Dendritic cell treated with granulocyte-macrophage colony-stimulating factor and Interleukin-4, amounts not matched to agents 40 ng/mL and 50 ng/mL, for 4 days (primary cell): ENCODE measurements at regions not wholly inside any gene's neighbourhood (a gene's known extent, or its start where the extent isn't known, plus 50 kb on each side); places are given as distances from the start of the nearest gene placed in this dataset.

ENCODE experiments used
- H3K27ac Mint-ChIP-seq: one replicate; pipeline ENCODE4 v1.8.0; 2022; ENCODE audit warnings: mild to moderate bottlenecking, mixed read lengths
- H3K27me3 Mint-ChIP-seq: one replicate; pipeline ENCODE4 v1.8.0; 2022; ENCODE audit warnings: mild to moderate bottlenecking, mixed read lengths
- H3K36me3 Mint-ChIP-seq: one replicate; pipeline ENCODE4 v1.8.0; 2022; ENCODE audit warnings: low read depth, mixed read lengths
- H3K4me1 Mint-ChIP-seq: one replicate; pipeline ENCODE4 v1.8.0; 2022; ENCODE audit warnings: low read depth, mixed read lengths
- H3K4me3 Mint-ChIP-seq: one replicate; pipeline ENCODE4 v1.8.0; 2022; ENCODE audit warnings: mild to moderate bottlenecking, moderate library complexity, mixed read lengths
- H3K9me3 Mint-ChIP-seq: one replicate; pipeline ENCODE4 v1.8.0; 2022; ENCODE audit warnings: mixed read lengths
- intact Hi-C: fragments of 100-400 bp; cut with micrococcal nuclease; formaldehyde crosslinking; loops from one replicate; pipeline ENCODE4 v1.15.0; 2022

DNA sequence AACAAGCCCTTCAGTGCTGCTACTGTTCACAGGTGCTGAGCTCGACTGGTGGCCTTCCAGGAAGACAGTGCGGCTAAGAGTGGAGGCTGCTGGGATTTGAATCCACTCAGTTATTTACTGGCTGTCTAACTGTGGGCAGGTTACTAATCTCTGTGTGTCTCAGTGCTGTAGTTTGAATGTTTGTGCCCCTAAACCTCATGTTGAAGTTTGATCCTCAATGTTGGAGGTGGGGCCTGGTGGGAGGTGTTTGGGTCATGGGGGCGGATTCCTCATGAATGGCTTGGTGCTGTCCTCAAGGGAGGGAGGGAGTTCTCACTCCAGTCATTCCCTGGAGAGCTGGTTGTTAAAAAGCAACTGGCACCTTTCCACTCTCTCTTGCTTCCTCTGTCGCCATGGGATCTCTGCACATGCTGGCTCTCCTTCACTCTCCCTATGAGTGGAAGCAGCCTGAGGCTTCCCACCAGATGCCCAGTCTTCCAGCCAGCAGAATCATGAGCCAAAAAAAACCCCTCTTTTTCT lies 334.8 kb downstream of the RPS6KC1 start:
- no peaks in the 10 kb centered on the region for H3K9me3 Mint-ChIP-seq
- no peaks in the 10 kb centered on the region for H3K4me1 Mint-ChIP-seq
- H3K27ac Mint-ChIP-seq = no peak overlapping the region
- H3K27me3 Mint-ChIP-seq = no peaks in the 10 kb centered on the region
- intact Hi-C loops = no loop called here
- no peaks in the 10 kb centered on the region for H3K36me3 Mint-ChIP-seq
- no peak overlapping the region for H3K4me3 Mint-ChIP-seq

- Mint-ChIP-seq H3K4me1 (no peaks in the 10 kb centered on the region), H3K36me3 (no peaks in the 10 kb centered on the region), H3K27ac (no peak overlapping the region), H3K27me3 (no peaks in the 10 kb centered on the region), H3K4me3 (no peak overlapping the region), H3K9me3 (no peaks in the 10 kb centered on the region)
- intact Hi-C loops = no loop called here
Measured at GRCh38 chr1:213387380-213388015, 336.5 kb downstream of the RPS6KC1 start.

GRCh38 chr1:213388199-213388598 lies 337.2 kb downstream of the RPS6KC1 start:
- H3K27me3 Mint-ChIP-seq = no peaks in the 10 kb centered on the region
- intact Hi-C loops = no loop called here
- H3K27ac Mint-ChIP-seq = no peak overlapping the region
- H3K4me3 Mint-ChIP-seq = no peak overlapping the region
- H3K9me3 Mint-ChIP-seq = no peaks in the 10 kb centered on the region
- no peaks in the 10 kb centered on the region for H3K36me3 Mint-ChIP-seq
- H3K4me1 Mint-ChIP-seq = no peaks in the 10 kb centered on the region

GRCh38 chr1:213389061-213389581 lies 338.1 kb downstream of the RPS6KC1 start:
- Mint-ChIP-seq H3K27me3 (no peaks in the 10 kb centered on the region), H3K9me3 (no peaks in the 10 kb centered on the region), H3K27ac (no peak overlapping the region), H3K4me3 (no peak overlapping the region), H3K36me3 (no peaks in the 10 kb centered on the region), H3K4me1 (no peaks in the 10 kb centered on the region)
- intact Hi-C loops = no loop called here

- no peaks in the 10 kb centered on the region for H3K4me1 Mint-ChIP-seq
- no peaks in the 10 kb centered on the region for H3K9me3 Mint-ChIP-seq
- H3K27me3 Mint-ChIP-seq = no peaks in the 10 kb centered on the region
- no peaks in the 10 kb centered on the region for H3K36me3 Mint-ChIP-seq
- no peak overlapping the region for H3K4me3 Mint-ChIP-seq
- H3K27ac Mint-ChIP-seq = no peak overlapping the region
- intact Hi-C loops = no loop called here
Measured at GRCh38 chr1:213391445-213391844, 340.4 kb downstream of the RPS6KC1 start.

DNA sequence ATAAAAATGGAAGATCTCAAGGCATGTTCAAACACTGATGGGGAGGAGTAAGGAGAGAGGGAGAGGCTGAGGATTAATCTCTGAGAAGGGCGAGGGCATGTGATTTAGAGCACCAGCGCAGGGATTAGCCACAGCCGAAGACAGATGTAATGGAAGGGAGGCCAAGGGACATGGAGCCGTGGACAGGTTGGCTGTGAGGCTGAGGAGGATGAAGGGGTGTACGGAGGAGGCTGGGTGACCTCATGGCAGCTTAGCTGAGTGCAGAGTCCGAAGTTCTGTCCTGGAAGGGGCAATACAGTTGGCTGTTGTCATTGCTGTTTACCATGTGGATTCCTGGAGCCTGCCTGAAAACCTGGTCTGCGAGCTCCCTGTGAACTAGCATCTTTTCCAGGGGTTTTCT lies 342.8 kb downstream of the RPS6KC1 start:
- no peaks in the 10 kb centered on the region for H3K36me3 Mint-ChIP-seq
- intact Hi-C loops = no loop called here
- H3K27me3 Mint-ChIP-seq = no peaks in the 10 kb centered on the region
- H3K4me3 Mint-ChIP-seq = no peak overlapping the region
- H3K4me1 Mint-ChIP-seq = no peaks in the 10 kb centered on the region
- H3K9me3 Mint-ChIP-seq = peaks cover 7% of the 10 kb centered on the region
- no peak overlapping the region for H3K27ac Mint-ChIP-seq

DNA sequence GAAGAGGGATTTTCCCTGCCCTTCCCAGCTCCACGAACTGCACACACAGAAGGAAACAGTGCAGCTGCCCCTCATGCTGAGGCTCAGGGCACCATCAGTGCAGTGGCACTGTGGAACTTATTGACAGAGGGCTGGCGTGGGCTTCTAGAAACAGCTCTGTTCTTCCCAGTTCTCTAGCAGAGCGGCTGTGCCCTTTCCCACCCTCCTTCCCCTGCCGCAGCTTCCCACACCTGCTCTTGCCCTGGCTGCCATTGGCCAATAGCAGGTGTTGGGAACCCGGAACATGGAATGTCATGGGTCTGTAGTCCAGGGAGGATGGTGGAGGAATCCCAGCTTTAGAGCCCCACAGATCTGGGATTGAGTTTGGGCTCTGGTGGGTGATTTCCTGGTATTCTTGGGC lies 343.8 kb downstream of the RPS6KC1 start:
- intact Hi-C loops = no loop called here
- H3K36me3 Mint-ChIP-seq = no peaks in the 10 kb centered on the region
- H3K4me3 Mint-ChIP-seq = no peak overlapping the region
- no peak overlapping the region for H3K27ac Mint-ChIP-seq
- H3K4me1 Mint-ChIP-seq = no peaks in the 10 kb centered on the region
- H3K9me3 Mint-ChIP-seq = peaks cover 9% of the 10 kb centered on the region
- H3K27me3 Mint-ChIP-seq = no peaks in the 10 kb centered on the region

DNA sequence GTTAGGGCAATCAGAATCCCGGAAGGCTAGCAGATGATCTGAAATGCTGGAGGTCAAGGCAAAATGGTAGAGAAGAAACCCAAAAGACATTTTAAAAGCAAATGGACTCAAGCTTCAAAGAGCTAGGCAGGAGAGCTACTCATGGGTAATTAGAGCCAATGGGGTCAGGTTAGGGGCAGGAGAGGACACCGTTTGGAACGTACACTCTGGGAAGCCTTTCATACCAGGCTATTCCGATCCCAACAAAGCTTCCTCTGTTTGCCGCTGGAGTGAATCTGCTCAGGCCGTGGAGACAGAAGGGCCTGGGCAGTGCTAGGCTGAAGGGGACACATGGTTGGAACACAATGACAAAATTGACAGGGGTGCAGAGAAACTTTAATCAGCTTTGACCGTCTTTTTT lies 346.6 kb downstream of the RPS6KC1 start:
- intact Hi-C loops = no loop called here

DNA sequence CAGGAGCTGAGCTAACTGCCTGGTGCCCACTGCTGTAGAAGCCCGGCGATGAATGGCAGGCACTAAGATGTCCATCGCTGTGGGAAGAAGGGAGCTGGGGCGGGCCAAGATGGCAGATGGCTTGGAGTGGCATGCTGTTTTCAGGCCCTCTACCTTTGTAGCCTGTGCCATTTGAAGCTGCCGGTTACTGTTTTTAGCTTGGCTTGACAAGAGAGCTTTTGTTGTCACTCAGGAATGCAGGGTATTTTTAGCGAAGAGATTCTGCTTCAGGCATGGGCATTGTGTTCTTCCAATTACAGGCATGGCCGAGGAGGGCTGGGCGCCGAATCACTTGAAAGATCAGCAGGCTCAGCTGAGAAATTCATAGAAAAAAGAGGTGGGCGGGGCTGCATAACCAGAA lies 348.7 kb downstream of the RPS6KC1 start:
- Mint-ChIP-seq H3K27ac (no peak overlapping the region), H3K36me3 (no peaks in the 10 kb centered on the region), H3K4me1 (no peaks in the 10 kb centered on the region), H3K4me3 (no peak overlapping the region), H3K9me3 (peaks cover 9% of the 10 kb centered on the region), H3K27me3 (no peaks in the 10 kb centered on the region)
- intact Hi-C loops = no loop called here

More for the DNA sequence above, 346.6 kb downstream of the RPS6KC1 start:
- Mint-ChIP-seq H3K9me3 (peaks cover 9% of the 10 kb centered on the region), H3K4me1 (no peaks in the 10 kb centered on the region), H3K27ac (no peak overlapping the region), H3K4me3 (no peak overlapping the region), H3K27me3 (no peaks in the 10 kb centered on the region), H3K36me3 (no peaks in the 10 kb centered on the region)

GRCh38 chr1:213409208-213409631 lies 358.2 kb downstream of the RPS6KC1 start:
- Mint-ChIP-seq H3K27ac (no peak overlapping the region), H3K27me3 (no peaks in the 10 kb centered on the region), H3K4me3 (no peak overlapping the region), H3K4me1 (no peaks in the 10 kb centered on the region), H3K9me3 (peaks cover 7% of the 10 kb centered on the region), H3K36me3 (no peaks in the 10 kb centered on the region)
- intact Hi-C loops = no loop called here

- Mint-ChIP-seq H3K4me1 (no peaks in the 10 kb centered on the region), H3K36me3 (no peaks in the 10 kb centered on the region), H3K27ac (no peak overlapping the region), H3K9me3 (peaks cover 7% of the 10 kb centered on the region), H3K4me3 (no peak overlapping the region), H3K27me3 (no peaks in the 10 kb centered on the region)
- intact Hi-C loops = no loop called here
Measured at GRCh38 chr1:213409971-213410370, 358.9 kb downstream of the RPS6KC1 start.

DNA sequence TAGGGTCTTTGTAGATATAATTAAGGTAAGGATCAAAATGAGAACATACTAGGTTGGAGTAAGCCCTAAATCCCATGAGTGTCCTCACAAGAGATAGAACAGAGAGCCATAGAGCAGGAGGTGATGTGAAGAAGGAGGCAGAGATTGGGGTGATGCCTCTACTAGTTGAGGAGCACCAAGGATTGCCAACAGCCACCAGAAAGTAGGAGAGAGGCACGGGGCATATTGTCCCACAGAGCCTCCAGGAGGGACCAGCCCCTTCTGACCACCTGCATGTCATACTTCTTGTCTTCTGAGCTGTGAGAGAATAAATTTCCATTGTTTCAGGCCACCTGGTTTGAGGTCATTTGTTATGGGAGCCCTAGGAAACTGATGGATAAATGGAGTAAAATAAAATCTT lies 363.3 kb downstream of the RPS6KC1 start:
- H3K27me3 Mint-ChIP-seq = no peaks in the 10 kb centered on the region
- peaks cover 7% of the 10 kb centered on the region for H3K9me3 Mint-ChIP-seq
- H3K36me3 Mint-ChIP-seq = no peaks in the 10 kb centered on the region
- no peak overlapping the region for H3K4me3 Mint-ChIP-seq
- H3K27ac Mint-ChIP-seq = no peak overlapping the region
- H3K4me1 Mint-ChIP-seq = no peaks in the 10 kb centered on the region
- intact Hi-C loops = no loop called here

DNA sequence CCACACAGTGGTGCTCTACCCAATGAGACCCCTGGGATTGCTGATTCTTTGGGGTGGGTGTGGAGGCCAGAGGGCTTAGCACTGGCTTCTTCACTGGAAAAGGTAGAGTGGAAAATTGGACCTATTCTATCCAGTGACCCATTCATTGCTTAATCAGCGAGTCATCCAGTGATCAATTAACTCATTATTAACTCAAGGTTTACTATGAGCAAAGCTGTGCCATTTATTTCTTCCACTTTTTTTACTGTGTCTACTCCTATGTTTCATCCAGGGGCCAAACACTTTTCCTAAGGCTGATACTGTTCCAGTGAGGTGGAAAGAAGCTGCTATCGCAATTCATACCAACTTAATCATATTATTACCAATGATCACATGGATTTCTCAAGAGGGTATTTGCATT lies 363.9 kb downstream of the RPS6KC1 start:
- no peak overlapping the region for H3K4me3 Mint-ChIP-seq

DNA sequence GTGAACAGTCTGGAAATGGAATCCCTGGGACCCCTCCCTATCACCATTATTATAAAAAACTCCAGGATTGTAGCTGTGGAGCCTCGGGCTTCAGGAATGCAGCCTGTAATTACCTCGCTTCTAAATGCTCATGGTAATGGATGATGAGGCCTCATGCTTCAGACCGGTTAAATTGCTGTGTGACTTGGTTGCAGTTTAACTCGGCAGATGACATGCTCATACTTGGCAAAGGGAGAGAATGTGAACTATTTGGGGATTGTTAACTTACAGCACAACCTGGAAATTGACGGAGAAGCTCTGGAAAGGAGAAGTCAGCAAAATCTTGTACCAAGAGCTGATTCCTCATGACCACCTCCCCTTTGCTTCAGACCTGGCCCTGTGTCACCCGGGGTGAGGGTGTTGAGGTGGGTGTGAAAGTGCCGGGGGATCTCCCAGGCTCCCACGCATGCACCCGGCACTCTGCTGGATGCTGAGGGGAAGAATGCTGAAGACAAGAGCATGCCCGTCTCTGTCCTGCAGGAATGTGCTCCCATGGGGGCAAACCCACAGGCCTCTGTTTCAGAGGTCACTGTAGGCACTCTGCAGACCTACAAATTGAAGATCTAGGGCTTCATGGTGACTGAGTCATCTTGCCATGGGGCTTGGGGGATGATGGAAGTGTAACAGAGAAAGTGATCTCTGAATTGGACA lies 364.8 kb downstream of the RPS6KC1 start:
- Mint-ChIP-seq H3K4me3 (no peak overlapping the region), H3K27ac (no peak overlapping the region), H3K9me3 (peaks cover 2% of the 10 kb centered on the region), H3K4me1 (no peaks in the 10 kb centered on the region), H3K27me3 (no peaks in the 10 kb centered on the region), H3K36me3 (no peaks in the 10 kb centered on the region)
- intact Hi-C loops = no loop called here

More for the DNA sequence above, 363.9 kb downstream of the RPS6KC1 start:
- intact Hi-C loops = no loop called here
- no peaks in the 10 kb centered on the region for H3K36me3 Mint-ChIP-seq
- H3K9me3 Mint-ChIP-seq = peaks cover 7% of the 10 kb centered on the region
- no peaks in the 10 kb centered on the region for H3K4me1 Mint-ChIP-seq
- no peak overlapping the region for H3K27ac Mint-ChIP-seq
- H3K27me3 Mint-ChIP-seq = no peaks in the 10 kb centered on the region
